HAP-1 (cell line): ENCODE measurements at regions not wholly inside any gene's neighbourhood (a gene's known extent, or its start where the extent isn't known, plus 50 kb on each side); places are given as distances from the start of the nearest gene placed in this dataset.

ENCODE experiments used
- DNase-seq, 2 experiments: peaks; one replicate each; pipeline ENCODE4 v3.0.0-alpha.2; 2016 to 2020; ENCODE audit warnings: low spot score in 2 of 2
- H3K27me3 ChIP-seq: fragments of 250-450 bp; sonication (Bioruptor Pico); 2 replicates; pipeline ENCODE4 v1.5.1; 2020; ENCODE audit warnings: low read depth, mild to moderate bottlenecking, moderate library complexity
- H3K36me3 ChIP-seq: fragments of 250-450 bp; sonication (Bioruptor Pico); replicated peaks from 2 replicates; pipeline ENCODE4 v1.5.1; 2020; ENCODE audit warnings: mild to moderate bottlenecking
- H3K4me1 ChIP-seq: fragments of 250-450 bp; sonication (Bioruptor Pico); 2 replicates; pipeline ENCODE4 v1.5.1; 2020; ENCODE audit warnings: mild to moderate bottlenecking
- H3K4me3 ChIP-seq: fragments of 250-450 bp; sonication (Bioruptor Pico); 2 replicates; pipeline ENCODE4 v1.5.1; 2020; ENCODE audit warnings: mild to moderate bottlenecking, moderate library complexity
- H3K9me3 ChIP-seq: fragments of 250-450 bp; sonication (Bioruptor Pico); 2 replicates; pipeline ENCODE4 v1.5.1; 2020; ENCODE audit warnings: mild to moderate bottlenecking, moderate library complexity
- in situ Hi-C: fragments of 300-500 bp; cut with MboI; formaldehyde crosslinking; loops from 3 replicates; pipeline ENCODE4 v1.14.3; 2020; ENCODE audit warnings: low sequenced_read_pairs, inconsistent platforms, mixed read lengths

DNA sequence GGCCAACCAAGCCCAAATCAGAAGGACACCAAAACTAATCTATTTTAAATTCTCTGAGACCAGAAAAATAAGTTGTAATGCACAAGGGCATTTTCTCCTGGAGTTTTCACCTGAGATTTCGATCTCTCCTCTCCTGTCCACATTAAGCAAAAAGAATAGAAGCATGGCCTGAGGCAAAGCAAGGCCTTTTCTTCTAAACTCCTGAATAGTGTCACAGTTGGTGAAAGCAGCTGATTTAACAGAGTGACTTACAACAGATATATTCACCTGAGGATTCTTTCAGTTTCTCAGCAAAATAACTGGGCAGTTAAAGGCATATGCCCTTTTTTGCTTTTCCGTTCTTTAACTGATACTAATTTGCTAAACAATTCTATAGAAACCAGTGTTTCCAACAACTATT lies 547.7 kb downstream of the EFNA5 start:
- H3K9me3 ChIP-seq: no peaks in the 10 kb centered on the region
- H3K4me1 ChIP-seq: peaks cover 36% of the 10 kb centered on the region
- in situ Hi-C loops: no loop called here
- no peaks in the 10 kb centered on the region for H3K36me3 ChIP-seq
- no peaks in the 10 kb centered on the region for H3K27me3 ChIP-seq
- peak; percentile 19 to 50 for DNase-seq
- H3K4me3 ChIP-seq: no peak overlapping the region

DNA sequence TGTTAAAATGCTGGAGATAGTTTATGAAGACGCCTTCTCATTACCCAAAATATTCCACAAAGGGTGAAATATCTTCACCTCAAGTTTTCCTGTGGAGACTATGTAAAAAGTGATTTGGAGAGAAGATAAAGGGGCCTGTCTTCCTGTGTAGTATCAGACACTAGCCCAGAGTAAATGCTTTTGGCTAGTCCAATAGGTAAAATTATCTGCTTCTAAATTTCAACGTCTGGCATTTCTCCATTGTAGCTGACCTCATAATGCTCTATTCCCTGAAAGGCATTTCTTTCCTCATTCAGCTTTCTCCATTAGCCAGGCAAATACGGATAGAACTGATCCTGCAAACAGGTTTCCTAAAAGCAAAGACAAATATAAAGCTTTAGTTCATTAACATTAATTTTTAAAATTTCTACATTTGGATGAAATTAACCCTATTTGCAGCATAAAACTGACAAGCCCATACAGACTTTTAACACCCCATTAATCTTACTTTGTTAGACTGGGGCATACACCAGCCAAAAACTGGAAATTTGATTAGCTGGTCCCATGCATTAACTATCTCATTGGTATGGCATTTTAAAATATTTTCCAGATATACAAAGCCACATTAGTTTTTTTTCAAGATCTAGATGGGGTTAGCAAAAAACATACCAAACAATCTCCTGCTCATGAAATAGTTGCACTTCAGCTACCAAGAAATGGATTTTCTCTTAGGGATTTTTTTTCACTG lies 548.8 kb downstream of the EFNA5 start:
- Histone ChIP-seq H3K27me3 (no peaks in the 10 kb centered on the region), H3K4me1 (peaks cover 30% of the 10 kb centered on the region), H3K9me3 (no peaks in the 10 kb centered on the region), H3K4me3 (no peak overlapping the region), H3K36me3 (no peaks in the 10 kb centered on the region)
- DNase-seq: no peak
- in situ Hi-C loops: no loop called here

DNA sequence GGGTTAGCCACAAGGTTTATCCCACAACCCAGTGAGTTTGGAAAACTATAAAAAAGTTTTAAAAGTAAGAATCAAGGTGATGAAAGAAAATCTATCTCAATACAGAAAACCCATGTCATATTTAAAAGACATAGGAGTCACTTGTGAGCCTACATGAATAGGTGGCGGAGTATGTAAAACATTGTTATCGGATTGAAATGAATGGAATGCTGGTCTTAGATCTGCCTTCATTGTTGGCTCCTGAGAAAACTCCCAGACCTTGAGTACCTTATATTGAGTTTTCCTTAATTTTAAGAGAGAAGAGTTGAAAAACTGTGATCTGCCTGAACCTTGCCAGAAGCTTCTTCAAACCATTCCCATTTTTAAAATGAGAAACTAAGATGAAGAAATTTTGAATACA lies 551.1 kb downstream of the EFNA5 start:
- DNase-seq: peak in 1 of 2 experiments; percentile 74
- Histone ChIP-seq H3K9me3 (no peaks in the 10 kb centered on the region), H3K27me3 (no peaks in the 10 kb centered on the region), H3K4me1 (peaks cover 30% of the 10 kb centered on the region), H3K4me3 (no peak overlapping the region), H3K36me3 (no peaks in the 10 kb centered on the region)
- in situ Hi-C loops: no loop called here

DNA sequence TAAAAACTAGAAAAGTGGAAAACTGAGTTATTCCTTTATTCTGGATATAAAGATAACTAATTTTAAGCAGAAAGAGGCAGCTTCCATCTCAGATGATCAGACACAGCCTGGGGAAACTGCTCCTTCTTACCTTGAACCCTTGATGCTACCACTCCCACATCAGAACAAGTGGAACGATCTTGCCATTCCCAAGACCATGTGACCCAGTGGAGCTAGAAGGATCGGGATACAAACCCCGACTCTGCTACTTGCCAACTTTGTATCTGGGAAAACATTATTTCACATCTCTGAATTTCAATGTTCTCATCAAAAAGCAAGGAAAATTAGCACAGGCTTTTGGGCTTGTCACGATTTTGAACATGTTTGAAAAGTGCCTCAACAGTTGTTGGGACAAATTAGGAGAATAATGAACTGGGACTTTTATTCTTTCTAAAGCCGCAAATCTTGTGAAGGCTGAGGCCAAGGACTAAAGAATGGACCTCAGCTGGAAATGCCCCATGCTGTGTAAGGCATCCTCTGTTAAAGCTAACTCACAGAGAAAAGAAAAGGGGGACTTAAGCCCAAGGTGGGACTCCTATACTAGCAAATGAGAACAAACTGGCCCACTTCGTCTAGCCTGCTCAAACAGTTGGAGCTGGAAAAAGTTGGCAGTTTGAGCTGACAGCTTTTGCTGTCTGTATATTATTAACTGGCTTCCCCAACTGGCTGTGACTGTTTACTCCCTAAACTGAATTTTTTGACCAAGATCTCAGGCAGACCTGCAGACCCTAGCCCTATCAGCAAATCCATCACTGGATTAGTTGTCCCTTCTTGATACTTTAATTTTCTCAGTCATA lies 552.3 kb downstream of the EFNA5 start:
- no peaks in the 10 kb centered on the region for H3K36me3 ChIP-seq
- in situ Hi-C loops: no loop called here
- H3K27me3 ChIP-seq: no peaks in the 10 kb centered on the region
- no peak overlapping the region for H3K4me3 ChIP-seq
- no peaks in the 10 kb centered on the region for H3K9me3 ChIP-seq
- H3K4me1 ChIP-seq: peaks cover 27% of the 10 kb centered on the region
- DNase-seq: no peak

DNA sequence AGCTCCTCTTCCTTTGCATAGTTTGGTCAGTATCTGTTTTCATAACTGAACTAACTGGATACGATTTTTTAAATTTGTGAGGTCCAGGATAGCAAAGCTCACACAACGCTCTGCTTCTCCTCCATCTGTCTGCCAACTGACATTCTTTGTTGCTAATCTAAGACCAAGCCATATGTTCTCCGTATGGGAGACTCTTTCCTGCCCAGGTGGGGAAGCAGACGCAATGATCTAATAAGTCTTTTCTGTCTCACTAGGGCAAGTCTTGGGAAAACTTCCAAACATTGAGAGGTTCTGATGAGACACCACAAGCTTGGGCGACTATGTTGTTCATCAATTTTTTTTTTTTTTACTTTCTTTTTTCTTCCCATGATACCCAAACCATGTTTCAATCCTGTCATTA lies 558.5 kb downstream of the EFNA5 start:
- DNase-seq: no peak
- no peaks in the 10 kb centered on the region for H3K9me3 ChIP-seq
- no peak overlapping the region for H3K4me3 ChIP-seq
- no peaks in the 10 kb centered on the region for H3K36me3 ChIP-seq
- no peaks in the 10 kb centered on the region for H3K27me3 ChIP-seq
- no peaks in the 10 kb centered on the region for H3K4me1 ChIP-seq
- in situ Hi-C loops: no loop called here

DNA sequence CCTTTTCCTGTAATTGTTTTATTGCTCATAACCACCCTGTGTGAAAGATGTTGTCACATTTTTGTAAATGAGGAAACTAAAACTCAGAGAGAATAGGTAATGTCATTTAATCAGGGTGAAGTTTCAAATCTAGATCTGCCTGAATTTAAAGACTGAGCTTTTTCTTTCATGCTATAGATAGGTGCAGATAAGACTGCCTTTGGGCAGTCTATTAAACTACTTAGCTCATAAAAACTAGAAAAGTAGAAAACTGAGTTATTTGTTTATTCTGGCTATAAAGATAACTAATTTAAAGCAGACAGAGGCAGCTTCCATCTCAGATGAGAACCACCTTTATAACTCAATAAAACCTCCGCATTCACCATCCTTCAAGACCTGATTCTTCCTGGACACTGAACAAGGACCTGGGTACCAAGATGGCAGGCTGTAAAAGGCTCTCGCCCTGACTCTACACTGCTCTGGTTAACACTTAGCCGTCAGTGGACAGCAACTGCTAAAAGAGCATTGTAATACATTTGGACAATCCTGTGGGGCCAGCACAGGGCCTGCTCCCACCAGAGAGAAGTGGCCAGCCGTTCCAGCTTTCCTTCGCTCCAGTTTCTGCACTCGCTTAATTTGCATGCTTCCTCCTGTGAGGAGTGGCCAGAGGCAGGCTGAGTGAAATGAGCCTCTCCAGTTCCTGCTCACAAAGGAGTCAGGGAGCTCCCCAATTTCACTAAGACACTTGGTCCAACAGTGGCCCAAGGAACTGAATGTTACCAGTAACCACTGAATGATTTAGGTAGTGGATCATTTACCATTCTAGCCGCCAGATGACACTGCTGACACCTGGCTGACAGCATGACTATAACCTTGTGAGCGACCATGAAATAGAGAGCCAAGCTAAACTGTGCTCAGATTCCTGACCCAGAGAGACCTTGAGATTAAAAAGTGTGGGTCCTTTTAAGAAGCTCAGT lies 566.4 kb downstream of the EFNA5 start:
- in situ Hi-C loops: no loop called here

DNA sequence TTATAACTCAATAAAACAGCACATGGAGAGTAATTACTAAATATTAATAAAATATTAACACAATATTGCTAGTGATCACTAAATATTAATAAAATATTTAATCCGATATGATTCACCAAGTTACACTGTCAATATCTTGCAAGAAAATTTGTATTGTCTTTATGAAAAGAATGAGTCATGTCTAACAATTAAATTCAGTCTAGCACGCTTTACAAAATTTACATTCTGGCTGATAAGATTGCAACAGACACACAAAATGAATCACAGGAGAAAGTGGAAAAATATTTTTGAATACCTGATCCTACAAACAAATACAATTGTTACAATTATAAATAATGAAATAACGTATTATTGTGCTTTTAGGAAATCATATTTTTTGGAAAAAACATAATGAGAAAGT lies 567.2 kb downstream of the EFNA5 start:
- in situ Hi-C loops: no loop called here
- Histone ChIP-seq H3K4me3 (no peak overlapping the region), H3K27me3 (no peaks in the 10 kb centered on the region), H3K36me3 (no peaks in the 10 kb centered on the region), H3K9me3 (no peaks in the 10 kb centered on the region), H3K4me1 (peaks cover 7% of the 10 kb centered on the region; the same call in 1 of the 2 replicates)
- no peak for DNase-seq

More for the DNA sequence above, 566.4 kb downstream of the EFNA5 start:
- Histone ChIP-seq H3K27me3 (no peaks in the 10 kb centered on the region), H3K4me1 (0 out of 2 replicates have a peak, but pooled peaks cover 3% of the 10 kb centered on the region), H3K9me3 (no peaks in the 10 kb centered on the region), H3K36me3 (no peaks in the 10 kb centered on the region), H3K4me3 (no peak overlapping the region)
- peak; percentile 29 to 32 for DNase-seq

DNA sequence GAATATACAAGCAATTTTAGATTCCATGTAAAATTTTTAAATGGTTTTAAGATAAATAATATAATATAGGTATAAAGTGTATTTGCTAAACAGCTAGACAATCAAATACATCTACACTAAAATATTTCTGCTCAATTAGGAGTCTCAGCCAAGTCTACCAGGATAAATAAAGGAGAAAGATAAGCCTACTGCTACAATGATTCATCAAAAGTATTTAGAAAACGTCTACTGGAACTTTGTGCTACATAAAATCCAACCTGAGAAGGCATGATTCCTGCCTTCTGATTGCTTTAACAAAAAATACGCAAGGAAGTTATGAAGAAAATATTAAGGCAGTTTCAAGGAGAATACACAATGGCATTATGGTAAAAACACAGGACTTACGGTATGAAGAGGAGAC lies 570.6 kb downstream of the EFNA5 start:
- DNase-seq: no peak
- in situ Hi-C loops: no loop called here
- Histone ChIP-seq H3K9me3 (no peaks in the 10 kb centered on the region), H3K36me3 (no peaks in the 10 kb centered on the region), H3K27me3 (no peaks in the 10 kb centered on the region), H3K4me3 (no peak overlapping the region), H3K4me1 (peaks cover 7% of the 10 kb centered on the region; the same call in 1 of the 2 replicates)

DNA sequence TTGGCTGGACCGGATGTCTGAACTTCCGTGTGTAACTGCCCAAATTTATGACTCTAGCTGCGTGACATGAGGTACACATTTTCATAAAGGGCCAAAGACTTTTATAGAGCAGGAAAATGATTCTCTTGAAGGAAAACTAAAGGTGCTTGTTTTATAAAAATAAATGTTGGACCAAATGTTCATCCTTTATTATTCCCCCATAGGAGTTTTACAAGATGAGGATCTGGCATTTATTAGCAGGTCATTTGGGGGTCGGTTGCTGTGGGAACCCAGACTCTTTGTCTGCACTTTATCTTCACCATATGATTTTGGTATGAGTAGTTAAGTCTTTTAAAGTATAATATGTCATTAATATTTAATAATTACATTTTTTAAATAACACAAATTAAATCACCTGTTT lies 571.2 kb downstream of the EFNA5 start:
- H3K36me3 ChIP-seq: no peaks in the 10 kb centered on the region

DNA sequence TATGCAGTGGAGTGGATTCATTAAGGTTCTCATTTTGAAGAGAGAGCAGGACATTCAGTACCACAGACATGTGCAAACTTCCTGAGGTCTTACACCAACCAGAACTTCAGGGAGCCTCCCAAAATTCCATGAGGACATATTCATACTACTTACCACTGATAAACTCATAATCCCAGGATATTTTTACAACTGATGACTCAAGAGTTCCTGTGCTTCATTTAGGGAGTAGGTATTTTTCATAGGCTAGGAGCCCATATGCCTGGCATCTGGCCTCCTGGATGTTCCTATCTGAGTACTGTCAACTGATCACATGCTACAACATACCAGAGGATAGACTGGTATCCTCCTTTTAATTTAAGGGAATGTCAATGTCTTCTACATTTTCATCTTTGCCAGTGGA lies 578.0 kb downstream of the EFNA5 start:
- no peaks in the 10 kb centered on the region for H3K36me3 ChIP-seq
- no peaks in the 10 kb centered on the region for H3K27me3 ChIP-seq
- H3K9me3 ChIP-seq: peaks cover 4% of the 10 kb centered on the region; the same call in 1 of the 2 replicates
- H3K4me1 ChIP-seq: peaks cover 27% of the 10 kb centered on the region
- in situ Hi-C loops: no loop called here
- no peak overlapping the region for H3K4me3 ChIP-seq
- no peak for DNase-seq

More for the DNA sequence above, 571.2 kb downstream of the EFNA5 start:
- peaks cover 4% of the 10 kb centered on the region; the same call in 1 of the 2 replicates for H3K4me1 ChIP-seq
- H3K4me3 ChIP-seq: no peak overlapping the region
- no peak for DNase-seq
- in situ Hi-C loops: no loop called here
- no peaks in the 10 kb centered on the region for H3K9me3 ChIP-seq
- no peaks in the 10 kb centered on the region for H3K27me3 ChIP-seq

DNA sequence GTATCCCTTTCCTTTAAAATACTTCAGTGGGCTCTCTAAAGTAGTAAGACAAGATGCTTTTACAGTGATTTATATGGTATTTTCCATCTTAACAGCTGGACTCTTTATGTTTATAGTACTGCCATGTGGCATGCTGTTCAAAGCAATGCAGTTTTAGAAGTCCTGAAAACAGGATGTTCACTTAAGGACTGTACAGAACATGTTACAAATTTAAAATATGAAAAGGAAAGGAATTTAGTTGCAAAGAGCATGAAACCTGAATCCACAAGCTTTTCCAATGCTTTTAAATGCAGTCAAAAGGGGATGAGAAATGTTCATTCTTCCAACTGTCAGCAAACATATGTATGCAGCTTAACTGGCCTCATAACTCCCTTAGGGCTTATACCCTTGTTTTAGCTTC lies 580.2 kb downstream of the EFNA5 start:
- H3K4me1 ChIP-seq: peaks cover 27% of the 10 kb centered on the region
- H3K36me3 ChIP-seq: no peaks in the 10 kb centered on the region
- H3K9me3 ChIP-seq: peaks cover 4% of the 10 kb centered on the region; the same call in 1 of the 2 replicates
- in situ Hi-C loops: no loop called here
- no peak overlapping the region for H3K4me3 ChIP-seq
- H3K27me3 ChIP-seq: no peaks in the 10 kb centered on the region
- DNase-seq: peak; percentile 39 to 100

DNA sequence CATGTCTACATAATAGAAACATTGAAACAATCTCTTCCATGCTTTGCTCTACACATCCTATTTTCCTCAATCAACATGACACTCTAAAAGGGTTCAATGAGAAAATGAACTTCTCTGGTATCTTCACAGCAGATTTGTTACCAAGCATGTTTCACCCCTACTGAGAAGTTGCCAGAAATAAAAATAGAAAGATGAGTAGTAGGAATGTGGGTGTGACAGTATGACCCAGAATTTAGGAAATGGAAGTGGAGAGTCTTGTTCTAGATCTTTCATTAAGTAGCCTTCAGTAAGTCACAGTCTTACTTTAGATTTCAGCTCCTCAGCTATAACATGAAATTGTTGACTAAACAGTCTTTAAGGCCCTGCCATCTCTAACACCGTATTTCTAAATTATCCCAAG lies 581.8 kb downstream of the EFNA5 start:
- Histone ChIP-seq H3K4me1 (peaks cover 27% of the 10 kb centered on the region), H3K27me3 (no peaks in the 10 kb centered on the region), H3K36me3 (no peaks in the 10 kb centered on the region), H3K9me3 (peaks cover 4% of the 10 kb centered on the region; the same call in 1 of the 2 replicates), H3K4me3 (no peak overlapping the region)
- DNase-seq: no peak
- in situ Hi-C loops: no loop called here

DNA sequence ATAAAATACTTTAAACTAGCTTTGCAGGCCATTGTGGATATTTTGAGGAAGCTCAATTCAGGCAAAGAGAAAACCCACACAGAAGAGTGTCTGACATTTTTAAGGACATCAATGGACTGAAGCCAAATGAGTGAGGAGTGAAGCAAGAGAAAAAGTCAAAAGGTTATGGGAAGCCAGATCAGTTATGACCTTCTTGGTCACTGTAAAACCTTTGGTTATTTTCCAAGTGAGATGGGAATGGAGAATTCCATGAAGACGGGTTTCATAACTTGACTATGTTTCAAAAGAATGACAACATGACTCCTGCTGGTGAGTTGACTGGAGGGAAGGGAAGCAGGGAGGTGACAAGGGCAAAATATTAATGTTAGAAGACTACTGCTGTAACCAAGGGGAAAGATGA lies 585.2 kb downstream of the EFNA5 start:
- no peak overlapping the region for H3K4me3 ChIP-seq
- no peak for DNase-seq
- no peaks in the 10 kb centered on the region for H3K27me3 ChIP-seq
- H3K9me3 ChIP-seq: no peaks in the 10 kb centered on the region
- in situ Hi-C loops: no loop called here
- no peaks in the 10 kb centered on the region for H3K36me3 ChIP-seq
- peaks cover 22% of the 10 kb centered on the region for H3K4me1 ChIP-seq
